ENCODE measurements at regions not wholly inside any gene's neighbourhood (a gene's known extent, or its start where the extent isn't known, plus 50 kb on each side); places are given as distances from the start of the nearest gene placed in this dataset.

DNA sequence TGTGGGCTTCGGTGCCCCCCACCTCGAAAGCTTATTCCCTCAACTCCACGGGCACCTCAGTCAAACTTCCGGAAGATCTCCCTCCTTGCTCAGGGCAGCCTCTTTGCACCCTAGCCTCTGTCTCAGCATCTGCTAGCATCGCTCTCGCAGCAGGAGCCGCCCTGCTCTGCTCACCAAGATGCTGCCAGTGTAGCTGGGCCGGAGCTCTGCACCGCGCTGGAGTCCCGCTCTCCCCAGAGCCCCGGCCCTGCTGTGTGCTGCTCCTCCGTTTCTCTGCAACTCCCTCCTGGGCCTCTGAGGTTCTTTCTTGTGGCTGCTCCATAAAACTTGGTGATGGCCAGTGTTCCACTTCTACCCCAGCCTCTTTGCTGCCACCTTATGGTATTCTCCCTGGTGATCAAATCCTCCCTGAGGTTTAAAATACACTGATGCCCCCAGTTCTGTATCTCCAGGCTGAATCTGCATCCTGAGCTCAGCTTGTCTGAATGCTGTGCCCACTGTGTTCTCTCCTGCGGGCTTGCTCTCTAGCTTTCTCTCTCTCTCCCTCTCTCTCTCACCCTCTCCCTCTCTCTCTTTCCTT is 198.0 kb downstream of the UQCRFS1 start:
- TF ChIP-seq, protein P1, sequence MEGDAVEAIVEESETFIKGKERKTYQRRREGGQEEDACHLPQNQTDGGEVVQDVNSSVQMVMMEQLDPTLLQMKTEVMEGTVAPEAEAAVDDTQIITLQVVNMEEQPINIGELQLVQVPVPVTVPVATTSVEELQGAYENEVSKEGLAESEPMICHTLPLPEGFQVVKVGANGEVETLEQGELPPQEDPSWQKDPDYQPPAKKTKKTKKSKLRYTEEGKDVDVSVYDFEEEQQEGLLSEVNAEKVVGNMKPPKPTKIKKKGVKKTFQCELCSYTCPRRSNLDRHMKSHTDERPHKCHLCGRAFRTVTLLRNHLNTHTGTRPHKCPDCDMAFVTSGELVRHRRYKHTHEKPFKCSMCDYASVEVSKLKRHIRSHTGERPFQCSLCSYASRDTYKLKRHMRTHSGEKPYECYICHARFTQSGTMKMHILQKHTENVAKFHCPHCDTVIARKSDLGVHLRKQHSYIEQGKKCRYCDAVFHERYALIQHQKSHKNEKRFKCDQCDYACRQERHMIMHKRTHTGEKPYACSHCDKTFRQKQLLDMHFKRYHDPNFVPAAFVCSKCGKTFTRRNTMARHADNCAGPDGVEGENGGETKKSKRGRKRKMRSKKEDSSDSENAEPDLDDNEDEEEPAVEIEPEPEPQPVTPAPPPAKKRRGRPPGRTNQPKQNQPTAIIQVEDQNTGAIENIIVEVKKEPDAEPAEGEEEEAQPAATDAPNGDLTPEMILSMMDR (IDR thresholded peaks at IDR 0.05 in 4 of 5, conservative IDR thresholded peaks at IDR 0.05 in 1 of 5) = no peak
- no peak for TF ChIP-seq POLR2A (IDR thresholded peaks at IDR 0.05)

Measured in gastrocnemius medialis (tissue), 4 donors.